H1 (cell line): ENCODE measurements at regions not wholly inside any gene's neighbourhood (a gene's known extent, or its start where the extent isn't known, plus 50 kb on each side); places are given as distances from the start of the nearest gene placed in this dataset.

Experiments used
- CTCF ChIA-PET: fragments of 300-600 bp; sonication (Branson Sonifier 250); formaldehyde crosslinking; loops from one replicate; lab custom pipeline; 2021; ENCODE audit not compliant: partially characterized antibody; lab: Charles Lee
- POLR2A ChIA-PET: fragments of 300-600 bp; sonication (Branson Sonifier 250); formaldehyde crosslinking; loops from one replicate; lab custom pipeline; 2021; ENCODE audit warnings: inconsistent platforms; ENCODE audit not compliant: partially characterized antibody; lab: Charles Lee
- DNase-seq, 2 experiments: peaks; one replicate each; pipeline versions ENCODE4 v3.0.0 to v3.0.0-alpha.2; 2010 to 2022; ENCODE audit warnings: low spot score in 2 of 2, low read depth in 1 of 2, mixed read lengths in 1 of 2
- FAIRE-seq: peaks from 2 replicates; lab custom pipeline; 2011; peaks lifted over from hg19 to GRCh38; lab: Jason Lieb, UNC
- H2AFZ ChIP-seq: 2 replicates; pipeline ENCODE4 v1.8.1; 2012; ENCODE audit warnings: low read length, inconsistent platforms
- H2AK5ac ChIP-seq: 2 replicates; pipeline ENCODE4 v1.6.1; 2013; ENCODE audit warnings: low read depth, low read length
- H2BK120ac ChIP-seq: replicated peaks from 2 replicates; pipeline ENCODE3; 2013; ENCODE audit warnings: low read depth, low read length, inconsistent platforms
- H2BK12ac ChIP-seq: 2 replicates; pipeline ENCODE4 v1.6.1; 2013; ENCODE audit warnings: low read depth, low read length
- H2BK15ac ChIP-seq: 2 replicates; pipeline ENCODE4 v1.6.1; 2013; ENCODE audit warnings: low read length
- H2BK20ac ChIP-seq: 2 replicates; pipeline ENCODE4 v1.6.1; 2013; ENCODE audit warnings: low read length
- H2BK5ac ChIP-seq: 2 replicates; pipeline ENCODE4 v1.6.1; 2013; ENCODE audit warnings: low read depth, low read length
- H3K14ac ChIP-seq: 2 replicates; pipeline ENCODE4 v1.6.1; 2013; ENCODE audit warnings: inconsistent platforms; ENCODE audit not compliant: insufficient read length
- H3K18ac ChIP-seq: 2 replicates; pipeline ENCODE4 v1.6.1; 2013; ENCODE audit warnings: low read length; ENCODE audit errors: extremely low read depth
- H3K23ac ChIP-seq: 2 replicates; pipeline ENCODE4 v1.6.1; 2013; ENCODE audit warnings: inconsistent platforms; ENCODE audit not compliant: insufficient read length
- H3K23me2 ChIP-seq: 2 replicates; pipeline ENCODE4 v1.6.1; 2013; ENCODE audit warnings: low read depth, low read length
- H3K27ac ChIP-seq: 2 replicates; pipeline ENCODE4 v1.6.1; 2011; ENCODE audit warnings: low read depth, low read length, inconsistent platforms
- H3K27me3 ChIP-seq, 4 experiments: replicated peaks in 1 of 4; 1 replicate in 1 of 4; 2 replicates in 3 of 4; pipeline versions ENCODE4 v1.6.1 to v1.8.1; 2011 to 2013; ENCODE audit warnings: low read length in 3 of 4, mild to moderate bottlenecking in 3 of 4, inconsistent platforms in 2 of 4, mixed read lengths in 2 of 4, moderate library complexity in 1 of 4; ENCODE audit not compliant: control insufficient read depth in 3 of 4, insufficient read depth in 3 of 4; ENCODE audit errors: extremely low read depth in 1 of 4
- H3K36me3 ChIP-seq, 4 experiments: 2 replicates each; pipeline versions ENCODE4 v1.6.1 to v1.8.1; 2011 to 2013; ENCODE audit warnings: mild to moderate bottlenecking in 4 of 4, low read length in 3 of 4, moderate library complexity in 2 of 4, control low read depth in 1 of 4, inconsistent platforms in 1 of 4; ENCODE audit not compliant: insufficient read depth in 4 of 4, control insufficient read depth in 2 of 4
- H3K4ac ChIP-seq: replicated peaks from 2 replicates; pipeline ENCODE3; 2013; ENCODE audit warnings: low read length, low read depth, mixed read lengths, inconsistent platforms; ENCODE audit not compliant: insufficient read length
- H3K4me1 ChIP-seq, 4 experiments: replicated peaks in 1 of 4; 1 replicate in 1 of 4; 2 replicates in 3 of 4; pipeline versions ENCODE4 v1.6.1 to v1.8.1; 2011 to 2013; ENCODE audit warnings: low read length in 3 of 4, inconsistent platforms in 2 of 4, mixed read lengths in 1 of 4; ENCODE audit not compliant: insufficient read depth in 4 of 4, control insufficient read depth in 3 of 4
- H3K4me2 ChIP-seq, 2 experiments: 2 replicates each; pipeline versions ENCODE4 v1.6.1 to v1.8.1; 2011 to 2013; ENCODE audit warnings: low read depth in 2 of 2, low read length in 2 of 2, control low read depth in 1 of 2, inconsistent platforms in 1 of 2, mild to moderate bottlenecking in 1 of 2; ENCODE audit not compliant: insufficient read depth in 1 of 2
- H3K4me3 ChIP-seq, 4 experiments: fragments of 200-600, 300-600 bp in 1 of 4; sonication (generic), shearing (Covaris generic), sonication (Bioruptor Twin) in 1 of 4; 2 replicates each; pipeline versions ENCODE4 v1.5.1 to v1.8.1; 2011 to 2016; ENCODE audit warnings: low read length in 4 of 4, low read depth in 3 of 4, control low read depth in 2 of 4, inconsistent platforms in 2 of 4, mild to moderate bottlenecking in 2 of 4, mixed read lengths in 1 of 4, moderate library complexity in 1 of 4; ENCODE audit not compliant: insufficient read depth in 2 of 4; ENCODE audit errors: extremely low read depth in 1 of 4
- H3K56ac ChIP-seq: replicated peaks from 2 replicates; pipeline ENCODE3; 2013; ENCODE audit warnings: low read depth, mild to moderate bottlenecking, mixed read lengths, low read length, inconsistent platforms; ENCODE audit not compliant: insufficient read length
- H3K79me1 ChIP-seq: 2 replicates; pipeline ENCODE4 v1.6.1; 2013; ENCODE audit warnings: low read depth, low read length, control low read depth
- H3K79me2 ChIP-seq, 2 experiments: 2 replicates each; pipeline versions ENCODE4 v1.6.1 to v1.8.1; 2012 to 2013; ENCODE audit warnings: low read length in 2 of 2, mild to moderate bottlenecking in 2 of 2, inconsistent platforms in 1 of 2; ENCODE audit not compliant: insufficient read depth in 2 of 2, control insufficient read depth in 1 of 2
- H3K9ac ChIP-seq, 4 experiments: replicated peaks in 1 of 4; 1 replicate in 1 of 4; 2 replicates in 3 of 4; pipeline versions ENCODE4 v1.6.1 to v1.8.1; 2011 to 2013; ENCODE audit warnings: low read depth in 3 of 4, low read length in 3 of 4, control low read depth in 2 of 4, mild to moderate bottlenecking in 2 of 4, moderate library complexity in 2 of 4, inconsistent platforms in 1 of 4; ENCODE audit errors: extremely low read depth in 1 of 4
- H3K9me3 ChIP-seq, 2 experiments: 2 replicates each; pipeline versions ENCODE4 v1.6.1 to v1.8.1; 2012 to 2013; ENCODE audit warnings: mild to moderate bottlenecking in 2 of 2, moderate library complexity in 2 of 2, control low read depth in 1 of 2, inconsistent platforms in 1 of 2, low read depth in 1 of 2, low read length in 1 of 2, mixed read lengths in 1 of 2; ENCODE audit not compliant: insufficient read depth in 2 of 2
- H4K20me1 ChIP-seq, 2 experiments: replicated peaks in 1 of 2; 2 replicates each; pipeline versions ENCODE3 to v1.8.1; 2011 to 2013; ENCODE audit warnings: inconsistent platforms in 2 of 2, low read length in 2 of 2, mild to moderate bottlenecking in 1 of 2; ENCODE audit not compliant: insufficient read depth in 2 of 2, control insufficient read depth in 1 of 2
- H4K5ac ChIP-seq: 2 replicates; pipeline ENCODE4 v1.6.1; 2013; ENCODE audit warnings: low read length, low read depth, mixed read lengths, inconsistent platforms; ENCODE audit not compliant: insufficient read length
- H4K8ac ChIP-seq: 2 replicates; pipeline ENCODE4 v1.8.0; 2013; ENCODE audit warnings: mild to moderate bottlenecking, moderate library complexity, low read length, inconsistent platforms; ENCODE audit not compliant: insufficient read depth; ENCODE audit errors: extremely low read depth
- H4K91ac ChIP-seq: replicated peaks from 2 replicates; pipeline ENCODE3; 2013; ENCODE audit warnings: low read length, mixed read lengths, inconsistent platforms; ENCODE audit not compliant: insufficient read length
- CEBPB ChIP-seq: IDR thresholded peaks from 2 replicates; pipeline ENCODE4 v1.6.1; 2012; ENCODE audit warnings: low read depth, low read length
- HDAC2 ChIP-seq, 2 experiments: fragments of 300-600 bp in 1 of 2; sonication (generic) in 1 of 2; IDR thresholded peaks; 2 replicates each; pipeline ENCODE4 v1.6.1; 2011 to 2012; ENCODE audit warnings: low read depth in 2 of 2, low read length in 2 of 2, mild to moderate bottlenecking in 2 of 2, moderate library complexity in 2 of 2, borderline replicate concordance in 1 of 2, inconsistent platforms in 1 of 2
- HDAC6 ChIP-seq: IDR thresholded peaks from one replicate; pipeline ENCODE4 v1.7.1; 2012; ENCODE audit warnings: low read depth, mild to moderate bottlenecking, inconsistent platforms, low read length, moderate library complexity
- KDM5A ChIP-seq: fragments of 200-600 bp; IDR thresholded peaks from 2 replicates; pipeline ENCODE4 v1.7.1; 2012; ENCODE audit warnings: mild to moderate bottlenecking, low read length, inconsistent platforms, mixed read lengths
- POLR2AphosphoS5 ChIP-seq: IDR thresholded peaks from 2 replicates; pipeline ENCODE4 v1.6.1; 2011; ENCODE audit warnings: low read depth, low read length
- POU5F1 ChIP-seq: IDR thresholded peaks from 2 replicates; pipeline ENCODE4 v1.6.1; 2011; ENCODE audit warnings: low read depth, mild to moderate bottlenecking, low read length, moderate library complexity
- RBBP5 ChIP-seq: IDR thresholded peaks from 2 replicates; pipeline ENCODE4 v1.7.1; 2012; ENCODE audit warnings: low read depth, mild to moderate bottlenecking, inconsistent platforms, low read length, moderate library complexity, borderline replicate concordance
- SAP30 ChIP-seq: fragments of 300-600 bp; sonication (generic); IDR thresholded peaks from 2 replicates; pipeline ENCODE4 v1.7.1; 2012; ENCODE audit warnings: low read length, moderate library complexity, mild to moderate bottlenecking, inconsistent platforms; ENCODE audit not compliant: insufficient read depth, insufficient replicate concordance
- SIN3A ChIP-seq, 2 experiments: IDR thresholded peaks in 1 of 2; conservative IDR thresholded peaks in 1 of 2; 2 replicates each; pipeline ENCODE4 v1.6.1; 2011 to 2012; ENCODE audit warnings: low read length in 2 of 2, improper control_type of control experiment in 1 of 2, low read depth in 1 of 2, mild to moderate bottlenecking in 1 of 2
- TCF12 ChIP-seq: IDR thresholded peaks from 2 replicates; pipeline ENCODE4 v1.6.1; 2011; ENCODE audit warnings: low read depth, mild to moderate bottlenecking, low read length
- TEAD4 ChIP-seq: IDR thresholded peaks from 2 replicates; pipeline ENCODE4 v1.6.1; 2012; ENCODE audit warnings: low read depth, low read length, inconsistent platforms, mixed read lengths
- YY1 ChIP-seq: IDR thresholded peaks from 2 replicates; pipeline ENCODE4 v1.6.1; 2011; ENCODE audit warnings: low read depth, mild to moderate bottlenecking, low read length
- WGBS, 2 experiments: shearing (Covaris generic) in 1 of 2; methylation state at CpG; one replicate each; pipeline versions ENCODE4 v1.1.6 to v1.1.7; 2013 to 2015; ENCODE audit warnings: low lambda C conversion rate in 2 of 2, mixed read lengths in 2 of 2, inconsistent platforms in 1 of 2, low coverage in 1 of 2, missing lambda C conversion rate in 1 of 2; ENCODE audit not compliant: insufficient replicate concordance in 2 of 2, insufficient coverage in 1 of 2, insufficient read length in 1 of 2; ENCODE audit errors: extremely low coverage in 1 of 2, missing lambda C conversion rate in 1 of 2; 5-methylcytosine and 5-hydroxymethylcytosine counted together

- peak overlapping the region; percentile 64; the same call in 1 of the 2 replicates for H4K8ac ChIP-seq
- H2AFZ ChIP-seq: no peak overlapping the region
- H3K4me3 ChIP-seq: no peak overlapping the region
- H3K9me3 ChIP-seq: no peaks in the 10 kb centered on the region
- H2AK5ac ChIP-seq: no peak overlapping the region
- TF ChIP-seq HDAC2 (IDR thresholded peaks at IDR 0.05; ENCODE audit: borderline replicate concordance in 1 of 2, low read depth in 2 of 2, low read length in 2 of 2) (no peak), POLR2AphosphoS5 (no peak), POU5F1 (no peak), SAP30 (no peak), TCF12 (no peak), YY1 (no peak), TEAD4 (no peak), CEBPB (no peak), SIN3A (conservative IDR thresholded peaks at IDR 0.05 in 1 of 2, IDR thresholded peaks at IDR 0.05 in 1 of 2; ENCODE audit: low read depth in 1 of 2, low read length in 2 of 2) (no peak), HDAC6 (no peak), KDM5A (no peak), RBBP5 (no peak)
- H3K27me3 ChIP-seq: 0 out of 7 replicates have a peak, but pooled peaks cover 0 to 2% (median 0%) of the 10 kb centered on the region in 4 experiments
- H2BK120ac ChIP-seq: no peak overlapping the region
- H3K4ac ChIP-seq: no peak overlapping the region
- no peak overlapping the region for H3K9ac ChIP-seq
- H3K18ac ChIP-seq: no peak overlapping the region
- no peak overlapping the region for H3K14ac ChIP-seq
- no peak for DNase-seq
- FAIRE-seq: no peak
- H3K56ac ChIP-seq: no peak overlapping the region
- H2BK12ac ChIP-seq: 0 out of 2 replicates have a peak overlapping the region, but pooled peaks have one; percentile 19
- no peak overlapping the region for H2BK5ac ChIP-seq
- H3K36me3 ChIP-seq: no peaks in the 10 kb centered on the region
- H3K27ac ChIP-seq: no peak overlapping the region
- H3K79me1 ChIP-seq: no peaks in the 10 kb centered on the region
- 85% methylated on average over 13 of the region's 13 CpGs; no CpG with 5 or more reads in 1 of the 2 experiments for WGBS, 2 experiments
- H3K79me2 ChIP-seq: no peaks in the 10 kb centered on the region
- H3K4me1 ChIP-seq: peaks cover 1 to 22% (median 9%) of the 10 kb centered on the region in 4 experiments
- no peak overlapping the region for H3K4me2 ChIP-seq
- no peak overlapping the region for H2BK20ac ChIP-seq
- no peak overlapping the region for H4K5ac ChIP-seq
- no peak overlapping the region for H2BK15ac ChIP-seq
- ChIA-PET POLR2A (no interaction called here), CTCF (interaction anchor here (0.7 to 6.1 kb wide), 7 partner anchors 40 to 91 kb away, joined by 3 to 79 read pairs (median 4); no protein-coding TSS in a partner anchor)
- no peaks in the 10 kb centered on the region for H3K23me2 ChIP-seq
- H4K91ac ChIP-seq: no peak overlapping the region
- H4K20me1 ChIP-seq: no peaks in the 10 kb centered on the region
- no peak overlapping the region for H3K23ac ChIP-seq
Observed at GRCh38 chr20:21574443-21574842, 60.6 kb upstream of the NKX2-2 start.
